H1 (cell line): ENCODE measurements at regions not wholly inside any gene's neighbourhood (a gene's known extent, or its start where the extent isn't known, plus 50 kb on each side); places are given as distances from the start of the nearest gene placed in this dataset.

ENCODE experiments used
- CTCF ChIA-PET: fragments of 300-600 bp; sonication (Branson Sonifier 250); formaldehyde crosslinking; loops from one replicate; lab custom pipeline; 2021; ENCODE audit not compliant: partially characterized antibody; lab: Charles Lee
- POLR2A ChIA-PET: fragments of 300-600 bp; sonication (Branson Sonifier 250); formaldehyde crosslinking; loops from one replicate; lab custom pipeline; 2021; ENCODE audit warnings: inconsistent platforms; ENCODE audit not compliant: partially characterized antibody; lab: Charles Lee
- DNase-seq, 2 experiments: peaks; one replicate each; pipeline versions ENCODE4 v3.0.0 to v3.0.0-alpha.2; 2010 to 2022; ENCODE audit warnings: low spot score in 2 of 2, low read depth in 1 of 2, mixed read lengths in 1 of 2
- FAIRE-seq: peaks from 2 replicates; lab custom pipeline; 2011; peaks lifted over from hg19 to GRCh38; lab: Jason Lieb, UNC
- H2AFZ ChIP-seq: 2 replicates; pipeline ENCODE4 v1.8.1; 2012; ENCODE audit warnings: low read length, inconsistent platforms
- H2AK5ac ChIP-seq: 2 replicates; pipeline ENCODE4 v1.6.1; 2013; ENCODE audit warnings: low read depth, low read length
- H2BK120ac ChIP-seq: replicated peaks from 2 replicates; pipeline ENCODE3; 2013; ENCODE audit warnings: low read depth, low read length, inconsistent platforms
- H2BK12ac ChIP-seq: 2 replicates; pipeline ENCODE4 v1.6.1; 2013; ENCODE audit warnings: low read depth, low read length
- H2BK15ac ChIP-seq: 2 replicates; pipeline ENCODE4 v1.6.1; 2013; ENCODE audit warnings: low read length
- H2BK20ac ChIP-seq: 2 replicates; pipeline ENCODE4 v1.6.1; 2013; ENCODE audit warnings: low read length
- H2BK5ac ChIP-seq: 2 replicates; pipeline ENCODE4 v1.6.1; 2013; ENCODE audit warnings: low read depth, low read length
- H3K14ac ChIP-seq: 2 replicates; pipeline ENCODE4 v1.6.1; 2013; ENCODE audit warnings: inconsistent platforms; ENCODE audit not compliant: insufficient read length
- H3K18ac ChIP-seq: 2 replicates; pipeline ENCODE4 v1.6.1; 2013; ENCODE audit warnings: low read length; ENCODE audit errors: extremely low read depth
- H3K23ac ChIP-seq: 2 replicates; pipeline ENCODE4 v1.6.1; 2013; ENCODE audit warnings: inconsistent platforms; ENCODE audit not compliant: insufficient read length
- H3K23me2 ChIP-seq: 2 replicates; pipeline ENCODE4 v1.6.1; 2013; ENCODE audit warnings: low read depth, low read length
- H3K27ac ChIP-seq: 2 replicates; pipeline ENCODE4 v1.6.1; 2011; ENCODE audit warnings: low read depth, low read length, inconsistent platforms
- H3K27me3 ChIP-seq, 4 experiments: replicated peaks in 1 of 4; 1 replicate in 1 of 4; 2 replicates in 3 of 4; pipeline versions ENCODE4 v1.6.1 to v1.8.1; 2011 to 2013; ENCODE audit warnings: low read length in 3 of 4, mild to moderate bottlenecking in 3 of 4, inconsistent platforms in 2 of 4, mixed read lengths in 2 of 4, moderate library complexity in 1 of 4; ENCODE audit not compliant: control insufficient read depth in 3 of 4, insufficient read depth in 3 of 4; ENCODE audit errors: extremely low read depth in 1 of 4
- H3K36me3 ChIP-seq, 4 experiments: 2 replicates each; pipeline versions ENCODE4 v1.6.1 to v1.8.1; 2011 to 2013; ENCODE audit warnings: mild to moderate bottlenecking in 4 of 4, low read length in 3 of 4, moderate library complexity in 2 of 4, control low read depth in 1 of 4, inconsistent platforms in 1 of 4; ENCODE audit not compliant: insufficient read depth in 4 of 4, control insufficient read depth in 2 of 4
- H3K4ac ChIP-seq: replicated peaks from 2 replicates; pipeline ENCODE3; 2013; ENCODE audit warnings: low read length, low read depth, mixed read lengths, inconsistent platforms; ENCODE audit not compliant: insufficient read length
- H3K4me1 ChIP-seq, 4 experiments: replicated peaks in 1 of 4; 1 replicate in 1 of 4; 2 replicates in 3 of 4; pipeline versions ENCODE4 v1.6.1 to v1.8.1; 2011 to 2013; ENCODE audit warnings: low read length in 3 of 4, inconsistent platforms in 2 of 4, mixed read lengths in 1 of 4; ENCODE audit not compliant: insufficient read depth in 4 of 4, control insufficient read depth in 3 of 4
- H3K4me2 ChIP-seq, 2 experiments: 2 replicates each; pipeline versions ENCODE4 v1.6.1 to v1.8.1; 2011 to 2013; ENCODE audit warnings: low read depth in 2 of 2, low read length in 2 of 2, control low read depth in 1 of 2, inconsistent platforms in 1 of 2, mild to moderate bottlenecking in 1 of 2; ENCODE audit not compliant: insufficient read depth in 1 of 2
- H3K4me3 ChIP-seq, 4 experiments: fragments of 200-600, 300-600 bp in 1 of 4; sonication (generic), shearing (Covaris generic), sonication (Bioruptor Twin) in 1 of 4; 2 replicates each; pipeline versions ENCODE4 v1.5.1 to v1.8.1; 2011 to 2016; ENCODE audit warnings: low read length in 4 of 4, low read depth in 3 of 4, control low read depth in 2 of 4, inconsistent platforms in 2 of 4, mild to moderate bottlenecking in 2 of 4, mixed read lengths in 1 of 4, moderate library complexity in 1 of 4; ENCODE audit not compliant: insufficient read depth in 2 of 4; ENCODE audit errors: extremely low read depth in 1 of 4
- H3K56ac ChIP-seq: replicated peaks from 2 replicates; pipeline ENCODE3; 2013; ENCODE audit warnings: low read depth, mild to moderate bottlenecking, mixed read lengths, low read length, inconsistent platforms; ENCODE audit not compliant: insufficient read length
- H3K79me1 ChIP-seq: 2 replicates; pipeline ENCODE4 v1.6.1; 2013; ENCODE audit warnings: low read depth, low read length, control low read depth
- H3K79me2 ChIP-seq, 2 experiments: 2 replicates each; pipeline versions ENCODE4 v1.6.1 to v1.8.1; 2012 to 2013; ENCODE audit warnings: low read length in 2 of 2, mild to moderate bottlenecking in 2 of 2, inconsistent platforms in 1 of 2; ENCODE audit not compliant: insufficient read depth in 2 of 2, control insufficient read depth in 1 of 2
- H3K9ac ChIP-seq, 4 experiments: replicated peaks in 1 of 4; 1 replicate in 1 of 4; 2 replicates in 3 of 4; pipeline versions ENCODE4 v1.6.1 to v1.8.1; 2011 to 2013; ENCODE audit warnings: low read depth in 3 of 4, low read length in 3 of 4, control low read depth in 2 of 4, mild to moderate bottlenecking in 2 of 4, moderate library complexity in 2 of 4, inconsistent platforms in 1 of 4; ENCODE audit errors: extremely low read depth in 1 of 4
- H3K9me3 ChIP-seq, 2 experiments: 2 replicates each; pipeline versions ENCODE4 v1.6.1 to v1.8.1; 2012 to 2013; ENCODE audit warnings: mild to moderate bottlenecking in 2 of 2, moderate library complexity in 2 of 2, control low read depth in 1 of 2, inconsistent platforms in 1 of 2, low read depth in 1 of 2, low read length in 1 of 2, mixed read lengths in 1 of 2; ENCODE audit not compliant: insufficient read depth in 2 of 2
- H4K20me1 ChIP-seq, 2 experiments: replicated peaks in 1 of 2; 2 replicates each; pipeline versions ENCODE3 to v1.8.1; 2011 to 2013; ENCODE audit warnings: inconsistent platforms in 2 of 2, low read length in 2 of 2, mild to moderate bottlenecking in 1 of 2; ENCODE audit not compliant: insufficient read depth in 2 of 2, control insufficient read depth in 1 of 2
- H4K5ac ChIP-seq: 2 replicates; pipeline ENCODE4 v1.6.1; 2013; ENCODE audit warnings: low read length, low read depth, mixed read lengths, inconsistent platforms; ENCODE audit not compliant: insufficient read length
- H4K8ac ChIP-seq: 2 replicates; pipeline ENCODE4 v1.8.0; 2013; ENCODE audit warnings: mild to moderate bottlenecking, moderate library complexity, low read length, inconsistent platforms; ENCODE audit not compliant: insufficient read depth; ENCODE audit errors: extremely low read depth
- H4K91ac ChIP-seq: replicated peaks from 2 replicates; pipeline ENCODE3; 2013; ENCODE audit warnings: low read length, mixed read lengths, inconsistent platforms; ENCODE audit not compliant: insufficient read length
- HDAC6 ChIP-seq: IDR thresholded peaks from one replicate; pipeline ENCODE4 v1.7.1; 2012; ENCODE audit warnings: low read depth, mild to moderate bottlenecking, inconsistent platforms, low read length, moderate library complexity
- RFX5 ChIP-seq: IDR thresholded peaks from 2 replicates; pipeline ENCODE4 v1.6.1; 2011; ENCODE audit warnings: low read depth, low read length, improper control_type of control experiment, borderline replicate concordance
- SIN3A ChIP-seq, 2 experiments: IDR thresholded peaks in 1 of 2; conservative IDR thresholded peaks in 1 of 2; 2 replicates each; pipeline ENCODE4 v1.6.1; 2011 to 2012; ENCODE audit warnings: low read length in 2 of 2, improper control_type of control experiment in 1 of 2, low read depth in 1 of 2, mild to moderate bottlenecking in 1 of 2
- SP1 ChIP-seq: IDR thresholded peaks from 2 replicates; pipeline ENCODE4 v1.6.1; 2011; ENCODE audit warnings: low read depth, low read length
- TAF1 ChIP-seq: IDR thresholded peaks from 2 replicates; pipeline ENCODE4 v1.6.1; 2011; ENCODE audit warnings: mild to moderate bottlenecking, low read depth, low read length
- TEAD4 ChIP-seq: IDR thresholded peaks from 2 replicates; pipeline ENCODE4 v1.6.1; 2012; ENCODE audit warnings: low read depth, low read length, inconsistent platforms, mixed read lengths
- YY1 ChIP-seq: IDR thresholded peaks from 2 replicates; pipeline ENCODE4 v1.6.1; 2011; ENCODE audit warnings: low read depth, mild to moderate bottlenecking, low read length
- WGBS, 2 experiments: shearing (Covaris generic) in 1 of 2; methylation state at CpG; one replicate each; pipeline versions ENCODE4 v1.1.6 to v1.1.7; 2013 to 2015; ENCODE audit warnings: low lambda C conversion rate in 2 of 2, mixed read lengths in 2 of 2, inconsistent platforms in 1 of 2, low coverage in 1 of 2, missing lambda C conversion rate in 1 of 2; ENCODE audit not compliant: insufficient replicate concordance in 2 of 2, insufficient coverage in 1 of 2, insufficient read length in 1 of 2; ENCODE audit errors: extremely low coverage in 1 of 2, missing lambda C conversion rate in 1 of 2; 5-methylcytosine and 5-hydroxymethylcytosine counted together

DNA sequence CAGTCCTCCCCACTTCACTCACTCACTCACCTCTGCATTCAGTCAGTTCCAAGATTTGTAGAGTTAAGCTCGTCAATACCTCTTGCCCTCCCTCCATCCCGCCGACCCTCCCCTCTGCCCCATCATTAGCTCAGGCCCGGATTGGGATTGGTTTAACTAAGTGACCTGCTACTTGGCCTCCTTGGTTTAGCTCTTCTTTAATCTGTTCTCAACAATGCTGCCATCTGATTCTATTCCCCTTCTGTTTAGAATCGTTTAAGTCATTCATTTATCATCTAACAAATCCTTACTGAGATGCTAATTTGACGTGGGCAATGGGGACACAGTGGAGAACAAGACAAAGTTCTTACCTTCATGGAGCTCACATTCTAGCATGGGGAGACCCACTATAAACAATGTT, 204.6 kb downstream of the MTX2 start:
- H3K4me3 ChIP-seq = no peak overlapping the region
- H2BK15ac ChIP-seq = no peak overlapping the region
- 81% methylated on average over 6 of the region's 6 CpGs; no CpG with 5 or more reads in 1 of the 2 experiments for WGBS, 2 experiments
- H4K91ac ChIP-seq = no peak overlapping the region
- H4K20me1 ChIP-seq = no peaks in the 10 kb centered on the region
- H3K27me3 ChIP-seq = no peaks in the 10 kb centered on the region; a peak in 1 of 7 replicates
- no peak overlapping the region for H3K14ac ChIP-seq
- H3K4me1 ChIP-seq = no peaks in the 10 kb centered on the region
- H2BK12ac ChIP-seq = no peak overlapping the region
- H3K79me2 ChIP-seq = no peaks in the 10 kb centered on the region
- no peaks in the 10 kb centered on the region for H3K79me1 ChIP-seq
- no peak overlapping the region for H4K8ac ChIP-seq
- H2BK120ac ChIP-seq = no peak overlapping the region
- POLR2A ChIA-PET = interaction anchor here (1.0 kb wide), 1 partner anchor 17 kb away, joined by 4 read pairs; no protein-coding TSS in a partner anchor
- CTCF ChIA-PET = interaction anchor here (0.7 to 3.5 kb wide), 7 partner anchors 9 to 331 kb away, joined by 3 to 14 read pairs (median 4); no protein-coding TSS in a partner anchor
- H3K18ac ChIP-seq = no peak overlapping the region
- no peak overlapping the region for H2AK5ac ChIP-seq
- no peak overlapping the region for H3K27ac ChIP-seq
- H4K5ac ChIP-seq = no peak overlapping the region
- H3K4me2 ChIP-seq = no peak overlapping the region
- H3K4ac ChIP-seq = no peak overlapping the region
- H2AFZ ChIP-seq = no peak overlapping the region
- H3K9me3 ChIP-seq = no peaks in the 10 kb centered on the region
- DNase-seq (no peak), FAIRE-seq (no peak)
- no peaks in the 10 kb centered on the region for H3K23me2 ChIP-seq
- H3K9ac ChIP-seq = no peak overlapping the region
- H3K23ac ChIP-seq = no peak overlapping the region
- H2BK20ac ChIP-seq = no peak overlapping the region
- no peaks in the 10 kb centered on the region for H3K36me3 ChIP-seq
- H3K56ac ChIP-seq = no peak overlapping the region
- H2BK5ac ChIP-seq = no peak overlapping the region
- TF ChIP-seq SP1 = no peak
- no peak for TF ChIP-seq SIN3A (conservative IDR thresholded peaks at IDR 0.05 in 1 of 2, IDR thresholded peaks at IDR 0.05 in 1 of 2; ENCODE audit: low read depth in 1 of 2, low read length in 2 of 2)
- TF ChIP-seq HDAC6 = no peak
- TF ChIP-seq TEAD4 = no peak
- TF ChIP-seq TAF1 = no peak
- TF ChIP-seq RFX5 = no peak
- no peak for TF ChIP-seq YY1
